ENCODE measurements at regions not wholly inside any gene's neighbourhood (a gene's known extent, or its start where the extent isn't known, plus 50 kb on each side); places are given as distances from the start of the nearest gene placed in this dataset.

DNA sequence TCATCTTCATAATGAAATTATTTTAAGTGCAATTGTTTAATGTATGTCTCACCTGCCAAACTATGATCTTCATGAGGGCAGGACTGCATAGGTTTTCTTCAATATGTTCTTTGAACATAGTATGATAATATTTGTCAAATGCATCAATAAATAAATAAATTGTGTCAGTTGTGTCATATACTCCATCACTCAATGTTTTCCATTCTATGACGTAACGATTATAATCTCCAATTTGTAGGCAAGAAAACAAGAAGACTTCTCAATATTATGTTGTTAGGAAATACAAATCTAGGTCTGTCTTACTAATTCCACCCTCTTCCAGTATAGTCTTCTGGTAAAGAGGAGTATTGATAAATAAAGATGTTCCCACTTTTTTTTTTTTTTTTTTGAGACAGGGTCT, 858.1 kb downstream of the MAFB start:
- H4K20me1 ChIP-seq (replicated peaks; ENCODE audit: control insufficient read depth, extremely low read depth, insufficient read depth, low read length) = no peaks in the 10 kb centered on the region
- no peak for FAIRE-seq
- dilution Hi-C loops (cut with MboI; ENCODE audit: extremely low pct_ligation_motif_present, low sequenced_read_pairs) = no loop called here
- H3K4me3 ChIP-seq (replicated peaks in 1 of 3; ENCODE audit: insufficient read depth in 1 of 3, low read depth in 1 of 3, low read length in 3 of 3) = no peak overlapping the region
- intact Hi-C loops (cut with micrococcal nuclease) = no loop called here
- TF ChIP-seq GATA2 (IDR thresholded peaks at IDR 0.05; ENCODE audit: insufficient read depth, insufficient read length, low read depth, low read length) (no peak), POLR2A (IDR thresholded peaks at IDR 0.05; ENCODE audit: low read depth, low read length) (no peak), FOS (IDR thresholded peaks at IDR 0.05; ENCODE audit: borderline replicate concordance, insufficient read depth, low read length) (no peak), JUN (IDR thresholded peaks at IDR 0.05; ENCODE audit: borderline replicate concordance, insufficient read depth, insufficient read length, low read depth) (no peak), POLR2AphosphoS5 (IDR thresholded peaks at IDR 0.05; ENCODE audit: insufficient read depth, low read depth, low read length) (no peak), EZH2 (IDR thresholded peaks at IDR 0.05; ENCODE audit: borderline replicate concordance, low read depth, low read length, severe bottlenecking) (no peak), MYC (IDR thresholded peaks at IDR 0.05; ENCODE audit: low read depth, low read length) (no peak)
- TF ChIP-seq, protein P1, sequence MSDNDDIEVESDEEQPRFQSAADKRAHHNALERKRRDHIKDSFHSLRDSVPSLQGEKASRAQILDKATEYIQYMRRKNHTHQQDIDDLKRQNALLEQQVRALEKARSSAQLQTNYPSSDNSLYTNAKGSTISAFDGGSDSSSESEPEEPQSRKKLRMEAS (IDR thresholded peaks at IDR 0.05; ENCODE audit: insufficient read depth, insufficient read length) = no peak
- TF ChIP-seq, protein P2, sequence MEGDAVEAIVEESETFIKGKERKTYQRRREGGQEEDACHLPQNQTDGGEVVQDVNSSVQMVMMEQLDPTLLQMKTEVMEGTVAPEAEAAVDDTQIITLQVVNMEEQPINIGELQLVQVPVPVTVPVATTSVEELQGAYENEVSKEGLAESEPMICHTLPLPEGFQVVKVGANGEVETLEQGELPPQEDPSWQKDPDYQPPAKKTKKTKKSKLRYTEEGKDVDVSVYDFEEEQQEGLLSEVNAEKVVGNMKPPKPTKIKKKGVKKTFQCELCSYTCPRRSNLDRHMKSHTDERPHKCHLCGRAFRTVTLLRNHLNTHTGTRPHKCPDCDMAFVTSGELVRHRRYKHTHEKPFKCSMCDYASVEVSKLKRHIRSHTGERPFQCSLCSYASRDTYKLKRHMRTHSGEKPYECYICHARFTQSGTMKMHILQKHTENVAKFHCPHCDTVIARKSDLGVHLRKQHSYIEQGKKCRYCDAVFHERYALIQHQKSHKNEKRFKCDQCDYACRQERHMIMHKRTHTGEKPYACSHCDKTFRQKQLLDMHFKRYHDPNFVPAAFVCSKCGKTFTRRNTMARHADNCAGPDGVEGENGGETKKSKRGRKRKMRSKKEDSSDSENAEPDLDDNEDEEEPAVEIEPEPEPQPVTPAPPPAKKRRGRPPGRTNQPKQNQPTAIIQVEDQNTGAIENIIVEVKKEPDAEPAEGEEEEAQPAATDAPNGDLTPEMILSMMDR (IDR thresholded peaks at IDR 0.05; ENCODE audit: extremely low read depth in 1 of 2, insufficient read depth in 1 of 2, low read depth in 1 of 2, low read length in 2 of 2) = no peak
- peaks cover 0 to 2% of the 10 kb centered on the region in 2 experiments for H3K27me3 ChIP-seq (ENCODE audit: control insufficient read depth in 2 of 2, insufficient read depth in 2 of 2, low read length in 2 of 2)
- H3K4me2 ChIP-seq (ENCODE audit: insufficient read depth, low read length) = no peak overlapping the region
- no peak overlapping the region for H2AFZ ChIP-seq (ENCODE audit: low read depth, low read length)
- no peak overlapping the region for H3K9ac ChIP-seq (replicated peaks; ENCODE audit: extremely low read depth, insufficient read depth, low read length)
- no peaks in the 10 kb centered on the region for H3K79me2 ChIP-seq (ENCODE audit: control insufficient read depth, insufficient read depth, low read length)
- no TSS peak for BruUV-seq (replicated peaks)
- H3K36me3 ChIP-seq (ENCODE audit: control insufficient read depth in 2 of 2, extremely low read depth in 1 of 2, insufficient read depth in 2 of 2, low read length in 2 of 2) = no peaks in the 10 kb centered on the region
- CTCF ChIA-PET = interaction anchor here (2.1 kb wide), 1 partner anchor 43 kb away, joined by 5 read pairs; no protein-coding TSS in a partner anchor
- H3K9me3 ChIP-seq (replicated peaks; ENCODE audit: control insufficient read depth, insufficient read depth, low read length) = no peaks in the 10 kb centered on the region
- H3K9me1 ChIP-seq (replicated peaks; ENCODE audit: control insufficient read depth, extremely low read depth, insufficient read depth, low read length) = no peaks in the 10 kb centered on the region
- H3K4me1 ChIP-seq (ENCODE audit: control insufficient read depth, extremely low read depth, insufficient read depth, low read length) = peaks cover 3% of the 10 kb centered on the region
- POLR2A ChIA-PET = no interaction called here
- DNase-seq (ENCODE audit: low read depth, low spot score) = no peak
- H3K27ac ChIP-seq (ENCODE audit: insufficient read depth, low read depth, low read length) = no peak overlapping the region
